HG03442 (cell line): ENCODE measurements at regions not wholly inside any gene's neighbourhood (a gene's known extent, or its start where the extent isn't known, plus 50 kb on each side); places are given as distances from the start of the nearest gene placed in this dataset.

Experiments
- ATAC-seq: cut with Tn5 transposase; IDR thresholded peaks from one replicate; pipeline ENCODE4 v1.9.1; 2021; ENCODE audit warnings: mild to moderate bottlenecking, moderate library complexity; ENCODE audit not compliant: unreplicated experiment

DNA sequence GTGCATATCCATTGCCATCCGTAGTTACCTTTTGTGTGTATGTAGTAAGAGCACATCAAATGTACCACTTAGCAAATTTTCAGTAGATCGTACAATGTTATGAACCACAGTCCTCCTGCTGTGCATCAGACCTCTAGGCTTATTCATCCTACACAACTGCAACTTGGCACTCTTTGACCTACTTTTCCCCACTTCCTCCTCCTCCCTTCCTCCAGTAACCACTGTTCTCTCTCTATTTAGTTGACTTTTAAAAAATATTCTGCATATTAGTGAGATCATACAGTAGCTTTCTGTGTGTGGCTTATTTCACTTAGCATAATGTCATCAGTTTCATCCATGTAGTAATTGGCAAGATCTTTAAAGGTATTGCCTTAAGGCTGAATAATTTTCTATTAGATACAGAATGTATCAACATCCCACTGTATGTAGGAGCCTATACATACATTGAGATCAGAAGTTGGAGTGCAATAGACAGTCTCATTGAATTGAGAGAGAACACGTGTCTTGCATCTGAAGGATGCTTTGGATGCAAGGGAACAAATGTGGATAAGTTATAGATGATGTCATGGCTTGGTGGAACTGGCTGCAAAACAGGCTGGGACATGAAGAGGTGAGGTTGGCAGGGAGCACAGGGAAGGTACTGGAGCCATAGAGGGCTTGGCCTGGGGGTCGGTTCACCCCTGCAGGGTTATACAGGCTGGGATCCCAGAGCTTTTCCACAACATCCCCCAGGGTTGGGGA lies 83.0 kb upstream of the FAM180A start:
- ATAC-seq, result no peak

DNA sequence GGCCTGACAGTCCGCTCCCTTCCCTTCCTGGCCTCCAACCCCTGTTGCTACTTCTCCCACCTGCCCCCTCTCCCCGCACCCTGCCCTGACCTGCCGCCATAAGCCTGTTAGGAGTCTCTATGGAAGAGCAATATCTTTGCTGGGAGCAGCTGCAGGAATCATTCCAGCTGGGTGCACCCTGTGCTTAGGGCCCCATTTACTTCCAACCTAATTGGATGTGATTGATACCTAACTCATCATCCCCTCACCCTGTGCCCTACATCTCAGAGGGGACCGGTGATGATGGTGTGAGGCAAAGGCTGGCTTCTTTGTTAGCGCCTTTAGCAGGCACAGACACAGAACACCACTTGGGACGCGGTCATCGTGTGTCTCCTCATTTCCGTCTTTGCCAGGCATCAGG lies 80.0 kb upstream of the FAM180A start:
- no peak for ATAC-seq

DNA sequence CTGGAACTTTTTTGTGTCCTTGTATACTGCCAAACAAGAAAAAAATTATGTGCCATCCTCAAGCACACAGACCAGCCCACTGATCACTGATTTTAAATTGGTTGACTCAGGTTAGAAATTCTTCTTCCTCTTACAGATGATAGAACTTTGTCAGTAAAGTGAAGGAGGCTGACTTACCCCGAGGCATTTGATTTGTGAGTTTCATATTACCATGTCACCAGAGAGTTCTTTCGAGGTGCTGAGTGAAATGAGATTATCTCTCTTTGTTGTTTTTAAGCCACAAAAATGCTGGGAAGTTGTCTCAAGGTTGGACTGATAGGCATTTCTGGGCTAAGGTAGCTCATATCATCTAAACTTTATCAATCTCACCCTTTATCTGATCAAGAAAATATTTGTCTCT lies 78.8 kb upstream of the FAM180A start:
- no peak for ATAC-seq

DNA sequence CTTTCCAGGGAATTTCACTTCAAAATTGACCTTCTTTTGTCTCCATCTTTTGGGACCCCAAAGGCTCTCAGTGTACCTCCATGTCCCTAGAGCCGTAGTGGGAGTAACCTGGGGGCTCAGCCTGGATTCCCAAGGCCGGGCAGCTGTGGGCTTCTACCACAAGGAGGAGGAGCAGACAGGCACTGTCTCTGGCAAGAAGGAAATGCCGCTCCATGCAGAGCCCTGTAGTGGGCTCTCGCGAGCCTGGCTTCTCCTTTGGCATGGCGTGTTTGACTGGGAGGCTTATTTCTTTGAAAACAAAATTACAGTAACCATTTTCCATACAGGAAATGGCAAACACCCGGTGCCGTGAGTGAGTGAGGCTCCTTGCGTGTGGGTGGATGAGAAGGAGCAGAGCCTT lies 76.8 kb upstream of the FAM180A start:
- no peak for ATAC-seq

DNA sequence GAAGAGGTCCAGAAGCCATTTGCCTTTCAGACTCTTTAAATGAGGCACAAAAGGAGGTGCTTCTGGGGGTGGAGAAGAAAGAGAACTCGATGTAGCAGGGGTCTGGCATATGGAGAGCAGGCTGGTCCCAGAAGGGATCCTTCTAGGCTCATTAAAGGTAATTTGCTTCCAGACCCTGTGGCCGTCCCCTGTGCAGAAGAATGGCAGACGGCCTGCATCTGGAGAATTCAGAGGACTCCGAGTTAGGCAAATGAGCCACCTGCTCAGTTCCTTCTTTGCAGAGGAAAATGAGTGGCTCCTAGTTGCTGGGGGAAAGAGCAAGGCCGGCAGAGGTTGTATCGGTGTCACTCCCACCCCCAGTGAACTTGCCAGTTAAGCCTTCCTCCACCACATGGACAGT lies 73.8 kb upstream of the FAM180A start:
- no peak for ATAC-seq

DNA sequence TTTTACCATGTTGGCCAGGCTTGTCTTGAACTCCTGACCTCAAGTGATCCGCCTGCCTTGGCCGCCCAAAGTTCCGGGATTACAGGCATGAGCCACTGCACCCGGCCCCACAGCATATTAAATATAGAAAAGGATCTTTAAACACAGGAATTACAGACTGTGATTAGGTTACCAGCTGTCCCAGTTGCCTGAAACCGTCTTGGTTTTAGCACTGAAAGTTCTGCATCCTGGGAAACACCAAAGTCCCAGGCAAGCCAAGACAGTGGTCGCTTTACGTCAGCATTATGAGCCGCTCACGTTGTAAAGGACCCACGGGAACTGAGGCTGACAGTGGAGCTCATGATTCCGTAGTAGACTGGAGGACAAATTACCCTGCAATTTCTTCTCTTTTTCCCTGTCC lies 69.0 kb upstream of the FAM180A start:
- no peak for ATAC-seq

DNA sequence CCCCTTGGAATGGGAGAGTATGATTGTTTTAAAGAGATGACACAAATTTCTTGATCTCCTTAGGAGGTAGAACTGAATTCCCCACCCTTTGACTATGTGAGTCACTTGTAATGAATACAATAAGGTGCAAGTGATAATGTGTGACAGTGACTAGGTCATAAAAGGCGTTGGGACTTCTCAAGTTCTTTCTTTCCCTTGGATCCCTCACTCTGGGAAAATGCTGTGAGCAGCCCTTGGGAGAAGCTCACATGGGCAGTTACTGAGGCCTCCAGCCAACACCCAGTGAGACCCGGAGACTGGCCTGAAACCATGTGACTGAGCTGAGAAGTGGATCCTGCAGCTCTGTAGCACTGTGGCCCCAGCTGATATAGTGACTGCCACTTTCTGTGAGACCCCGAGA lies 66.4 kb upstream of the FAM180A start:
- ATAC-seq, result no peak

DNA sequence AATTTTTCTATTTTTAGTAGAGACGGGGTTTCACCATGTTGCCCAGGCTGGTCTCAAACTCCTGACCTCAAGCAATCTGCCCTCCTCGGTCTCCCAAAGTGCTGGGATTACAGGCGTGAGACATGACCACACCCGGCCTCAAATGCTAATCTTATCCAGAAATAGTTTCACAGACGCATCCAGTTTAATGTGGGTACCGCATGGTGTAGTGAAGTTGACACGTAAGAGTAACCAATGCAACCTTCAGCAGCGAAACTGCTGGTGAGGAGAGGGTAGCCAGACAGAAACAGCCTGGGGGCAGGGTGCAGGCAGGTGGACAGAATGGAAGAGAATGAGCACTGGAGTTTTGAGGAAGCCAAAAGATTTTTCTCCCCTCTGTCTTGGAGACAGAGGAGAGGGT lies 63.5 kb upstream of the FAM180A start:
- no peak for ATAC-seq

DNA sequence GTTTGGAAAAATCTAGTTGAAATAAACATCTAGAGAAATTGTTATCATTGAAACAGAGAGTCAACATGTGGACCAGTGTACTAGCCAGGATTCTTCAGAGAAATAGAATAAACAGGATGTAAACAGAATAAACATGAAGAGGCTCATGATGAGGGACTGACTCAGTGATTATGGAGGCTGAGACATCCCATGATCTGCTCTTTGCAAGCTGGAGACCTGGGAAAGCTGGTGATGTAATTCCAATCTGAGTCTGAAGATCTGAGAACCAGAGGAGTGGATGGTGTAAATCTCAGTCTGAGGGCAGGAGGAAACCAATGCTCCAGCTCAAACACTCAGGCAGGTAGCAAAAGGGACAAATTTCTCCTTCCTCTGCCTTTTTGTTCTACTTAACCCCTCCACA lies 62.9 kb upstream of the FAM180A start:
- no peak for ATAC-seq

DNA sequence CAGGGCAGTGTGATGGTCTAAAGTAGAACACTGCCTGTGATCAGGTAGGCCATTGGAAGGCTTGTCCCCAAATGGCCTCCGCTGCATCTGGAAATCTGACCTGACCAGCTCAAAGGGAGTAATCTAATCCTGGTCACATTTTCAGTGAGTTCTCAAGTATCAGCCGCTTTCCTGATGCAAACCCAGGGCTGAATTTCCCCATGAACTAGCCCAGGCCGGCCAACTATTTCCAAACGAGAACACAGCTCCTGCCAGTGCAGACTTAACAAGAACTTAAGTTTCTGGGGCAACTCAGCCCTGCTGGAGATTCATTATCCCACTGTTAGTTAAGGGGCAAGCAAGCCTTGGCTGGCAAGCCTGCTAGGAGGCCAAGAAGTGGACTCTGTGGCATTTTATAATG lies 59.6 kb upstream of the FAM180A start:
- no peak for ATAC-seq

DNA sequence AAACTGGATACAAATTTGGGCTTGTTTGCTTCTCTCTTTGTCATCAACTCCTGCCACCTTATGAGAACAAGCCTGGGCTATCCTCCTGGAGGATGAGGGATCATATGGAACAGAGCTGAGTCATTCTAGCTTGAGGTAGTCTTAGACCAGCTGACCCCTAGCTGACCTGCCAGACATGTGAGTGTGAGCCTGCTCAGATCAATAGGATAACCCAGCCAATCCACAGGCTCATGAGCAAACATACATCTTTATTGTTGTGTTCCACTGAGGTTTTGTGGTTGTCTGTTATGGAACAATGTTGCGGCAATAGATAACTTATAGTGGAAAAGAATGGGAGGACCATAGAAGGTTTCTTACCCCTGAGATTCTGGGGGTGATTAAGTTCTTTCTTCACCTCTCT lies 54.5 kb upstream of the FAM180A start:
- no peak for ATAC-seq

DNA sequence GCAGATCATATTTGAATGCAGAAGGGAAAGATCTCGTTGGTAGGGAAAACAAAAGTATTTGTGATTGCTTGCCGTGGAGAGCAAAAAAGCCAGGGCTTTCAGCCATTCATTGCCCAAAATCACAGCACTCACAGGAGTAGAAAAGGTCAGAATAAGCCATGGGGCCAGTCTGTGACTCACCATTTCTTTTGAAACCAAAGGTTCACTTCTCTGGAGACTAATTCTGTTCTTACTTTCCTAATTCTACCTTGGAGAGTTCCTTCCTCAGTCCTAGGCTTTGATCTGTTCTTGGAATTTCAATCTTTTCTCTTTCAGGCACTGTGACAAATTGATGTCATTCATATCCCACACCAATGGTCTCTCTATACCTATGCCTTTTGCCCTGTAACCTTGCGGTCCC lies 54.1 kb upstream of the FAM180A start:
- ATAC-seq, result no peak

DNA sequence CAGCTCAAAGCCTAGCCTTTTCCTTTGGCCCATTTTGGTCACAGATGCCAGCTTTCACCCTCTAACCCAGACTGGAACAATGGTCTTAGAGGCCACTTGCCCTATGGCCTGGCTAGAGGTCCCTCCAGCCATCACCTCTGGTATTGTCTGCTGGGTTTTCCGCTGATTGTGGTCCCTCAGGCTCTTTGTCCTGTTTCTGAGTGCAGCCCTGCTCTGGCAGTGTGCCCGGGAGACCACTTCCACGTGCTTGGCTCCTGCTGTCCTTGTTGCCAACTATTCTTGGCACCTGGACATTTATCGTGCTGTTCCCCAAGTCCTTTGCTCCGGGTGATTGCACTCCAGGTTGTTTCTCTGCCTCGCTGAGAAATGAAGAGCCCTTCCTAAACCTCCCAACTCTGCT lies 53.3 kb upstream of the FAM180A start:
- no peak for ATAC-seq

DNA sequence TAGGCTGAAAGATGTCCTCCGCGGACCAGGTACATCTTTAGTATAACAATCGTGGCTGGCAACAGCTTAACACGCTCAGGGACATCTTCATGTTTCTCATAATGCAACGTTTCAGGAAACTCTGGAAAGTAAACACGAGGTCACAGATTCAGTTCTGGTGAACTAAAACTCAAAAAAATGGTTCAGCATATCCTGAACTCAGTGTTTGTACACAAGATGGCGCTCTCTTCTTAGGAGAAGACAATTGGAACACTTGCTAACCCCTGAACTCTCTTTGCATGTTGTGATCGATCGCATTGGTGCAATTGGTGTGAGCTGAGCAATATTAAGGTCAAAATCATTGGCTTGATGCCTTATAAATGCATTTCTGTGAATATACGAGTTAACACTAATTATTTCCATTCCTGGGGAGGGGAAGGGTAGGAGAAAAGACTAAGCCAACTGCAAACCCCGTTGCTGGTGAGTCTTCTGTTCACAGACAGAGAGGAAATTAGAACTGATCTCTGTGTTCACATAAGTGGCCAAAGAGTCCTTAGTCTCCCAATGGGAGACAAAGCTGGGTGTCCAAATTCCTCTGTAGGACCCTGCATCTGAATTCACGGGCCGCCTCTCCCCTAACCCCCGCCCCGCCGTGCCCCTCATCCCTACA lies 52.6 kb upstream of the FAM180A start:
- ATAC-seq, result peak; percentile 56

DNA sequence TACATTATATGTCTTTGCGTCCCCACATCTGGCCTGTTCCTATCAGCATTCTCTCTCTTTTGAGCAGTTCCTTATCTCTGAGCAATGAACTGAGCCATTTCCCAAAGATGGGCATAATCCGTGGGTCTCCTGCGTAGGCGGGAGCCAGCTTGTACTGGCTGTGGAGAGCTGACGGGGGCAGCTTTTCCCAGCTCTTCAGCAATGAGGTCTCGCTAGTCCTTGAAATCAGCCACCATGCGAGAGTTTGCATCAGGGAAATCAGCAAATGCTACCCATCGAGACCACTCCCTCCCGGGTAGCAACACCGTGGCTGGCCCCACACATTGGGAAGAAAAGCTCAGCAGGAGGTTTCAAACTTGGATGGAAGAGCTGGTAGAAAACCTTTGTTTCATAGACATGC lies 51.9 kb upstream of the FAM180A start:
- no peak for ATAC-seq

DNA sequence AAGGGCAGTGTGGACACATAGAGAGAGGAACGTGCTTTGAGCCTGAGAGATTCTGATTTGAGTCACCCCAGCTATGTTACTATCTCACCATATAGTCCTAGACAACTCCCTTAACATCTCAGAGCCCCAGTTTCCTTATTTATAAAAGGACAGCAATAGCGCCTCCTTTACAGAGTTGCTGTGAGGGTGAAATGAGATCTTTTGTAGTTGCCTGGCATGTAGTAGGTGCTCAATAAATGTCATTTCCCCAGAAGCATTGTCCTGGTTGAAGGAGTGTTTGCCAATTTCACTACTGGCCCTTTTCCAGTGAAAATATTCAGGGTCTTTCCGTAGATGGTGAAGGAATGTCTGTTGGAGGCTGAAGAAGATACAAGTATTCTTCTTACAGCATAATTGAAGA lies 51.3 kb upstream of the FAM180A start:
- ATAC-seq, result no peak
